ENCODE measurements at regions not wholly inside any gene's neighbourhood (a gene's known extent, or its start where the extent isn't known, plus 50 kb on each side); places are given as distances from the start of the nearest gene placed in this dataset.

DNA sequence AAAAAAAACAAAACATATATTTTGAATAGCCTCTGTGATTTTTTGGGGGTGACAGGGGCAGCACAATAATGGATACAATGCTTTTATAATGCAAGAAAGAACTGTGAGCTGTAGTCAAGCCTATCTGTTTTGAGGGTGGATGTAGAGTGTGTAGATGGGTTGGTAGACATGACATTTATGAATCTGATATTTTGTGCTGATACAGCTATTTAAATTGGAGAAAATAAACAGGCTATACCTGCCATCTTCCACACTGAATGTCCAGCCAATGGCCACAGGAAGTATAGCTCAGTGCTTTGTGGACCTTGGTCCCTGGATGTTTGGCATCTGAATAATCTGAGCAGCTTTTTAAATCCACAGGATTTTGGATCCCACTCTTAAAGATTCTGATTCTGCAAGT lies 175.0 kb downstream of the NEDD1 start:
- Histone ChIP-seq H4K20me1 (ENCODE audit: insufficient read depth) (no peaks in the 10 kb centered on the region), H3K9me3 (no peaks in the 10 kb centered on the region), H3K4me3 (ENCODE audit: low read depth in 2 of 2, low read length in 1 of 2) (no peak overlapping the region), H3K79me2 (ENCODE audit: insufficient read depth) (no peaks in the 10 kb centered on the region), H3K4me1 (ENCODE audit: control insufficient read depth in 1 of 2, insufficient read depth in 2 of 2, low read depth in 1 of 2, low read length in 1 of 2) (no peaks in the 10 kb centered on the region), H3K9me2 (no peaks in the 10 kb centered on the region), H3K9ac (no peak overlapping the region), H3K36me3 (replicated peaks in 1 of 2; ENCODE audit: control insufficient read depth in 1 of 2, insufficient read depth in 2 of 2, low read length in 1 of 2) (no peaks in the 10 kb centered on the region), H3K27ac (ENCODE audit: low read depth in 2 of 2, low read length in 1 of 2) (no peak overlapping the region), H3F3A (replicated peaks; ENCODE audit: insufficient read depth) (no peaks in the 10 kb centered on the region), H3K4me2 (no peak overlapping the region), H2AFZ (ENCODE audit: low read depth) (no peak overlapping the region), H3K27me3 (ENCODE audit: insufficient read depth) (no peaks in the 10 kb centered on the region)
- POLR2A ChIA-PET = no interaction called here
- CTCF ChIA-PET = no interaction called here
- TF ChIP-seq POLR2AphosphoS5 (IDR thresholded peaks at IDR 0.05; ENCODE audit: low read depth, low read length) = no peak
- TF ChIP-seq REST (IDR thresholded peaks at IDR 0.05; ENCODE audit: low read depth, low read length) = no peak
- TF ChIP-seq FOXJ3 (CRISPR knock-in tag; IDR thresholded peaks at IDR 0.05) = no peak
- TF ChIP-seq ZBTB33 (IDR thresholded peaks at IDR 0.05; ENCODE audit: borderline replicate concordance, low read depth) = no peak
- no peak for TF ChIP-seq FOSL2 (IDR thresholded peaks at IDR 0.05; ENCODE audit: borderline replicate concordance, low read depth)
- TF ChIP-seq TAF1 (IDR thresholded peaks at IDR 0.05; ENCODE audit: borderline replicate concordance, low read depth, low read length) = no peak
- no peak for TF ChIP-seq NRF1 (IDR thresholded peaks at IDR 0.05; ENCODE audit: low read depth, low read length)
- TF ChIP-seq GABPA (IDR thresholded peaks at IDR 0.05; ENCODE audit: low read depth) = no peak
- no peak for TF ChIP-seq RCOR1 (IDR thresholded peaks at IDR 0.05; ENCODE audit: low read length)
- no peak for TF ChIP-seq TCF12 (IDR thresholded peaks at IDR 0.05)
- TF ChIP-seq PBX3 (IDR thresholded peaks at IDR 0.05) = no peak
- no peak for TF ChIP-seq NFIC (IDR thresholded peaks at IDR 0.05; ENCODE audit: borderline replicate concordance)
- no peak for TF ChIP-seq RFX5 (IDR thresholded peaks at IDR 0.05; ENCODE audit: low read length)
- TF ChIP-seq MAX (IDR thresholded peaks at IDR 0.05; ENCODE audit: low read depth) = no peak
- no peak for TF ChIP-seq RAD21 (IDR thresholded peaks at IDR 0.05; ENCODE audit: low read length)
- no peak for TF ChIP-seq JUND (IDR thresholded peaks at IDR 0.05)
- no peak for TF ChIP-seq GATA2 (CRISPR knock-in tag; IDR thresholded peaks at IDR 0.05)
- TF ChIP-seq USF2 (IDR thresholded peaks at IDR 0.05; ENCODE audit: borderline replicate concordance, low read depth, low read length) = no peak
- no peak for TF ChIP-seq YY1 (IDR thresholded peaks at IDR 0.05; ENCODE audit: low read depth)
- DNase-seq = no peak
